OCI-LY7 (cell line): ENCODE measurements at regions not wholly inside any gene's neighbourhood (a gene's known extent, or its start where the extent isn't known, plus 50 kb on each side); places are given as distances from the start of the nearest gene placed in this dataset.

Experiments used
- BruUV-seq: library from RNA; stranded (reverse); fragments of 400-500 nt; replicated peaks from 2 replicates; lab custom pipeline; 2021; lab: Mats Ljungman, UMichigan
- CTCF ChIA-PET: fragments of 300-600 bp; sonication (Branson Sonifier 250); formaldehyde crosslinking; loops from one replicate; lab custom pipeline; 2022; ENCODE audit warnings: antibody characterized with exemption; ENCODE audit not compliant: unreplicated experiment; lab: Charles Lee
- POLR2A ChIA-PET: fragments of 300-600 bp; sonication (Branson Sonifier 250); formaldehyde crosslinking; loops from one replicate; lab custom pipeline; 2022; ENCODE audit warnings: antibody characterized with exemption; lab: Charles Lee
- DNase-seq: peaks from one replicate; pipeline ENCODE4 v3.0.0-alpha.2; 2015; ENCODE audit warnings: low spot score
- H2AFZ ChIP-seq: fragments of 200-600 bp; sonication (generic), shearing (Covaris generic); 2 replicates; pipeline ENCODE4 v1.6.1; 2014; ENCODE audit warnings: mild to moderate bottlenecking, antibody characterized with exemption, low read length, moderate library complexity
- H3K27ac ChIP-seq: fragments of 200-600 bp; sonication (generic); 2 replicates; pipeline ENCODE4 v1.5.1; 2014; ENCODE audit warnings: mixed run types, low read depth, mild to moderate bottlenecking, moderate library complexity, low read length, inconsistent platforms; ENCODE audit not compliant: poor library complexity, severe bottlenecking
- H3K36me3 ChIP-seq: fragments of 200-600 bp; sonication (generic); 2 replicates; pipeline ENCODE4 v1.6.1; 2014; ENCODE audit warnings: mild to moderate bottlenecking, antibody characterized with exemption, low read length, moderate library complexity, mixed read lengths; ENCODE audit not compliant: insufficient read depth
- H3K4me1 ChIP-seq: fragments of 200-600 bp; sonication (generic); 2 replicates; pipeline ENCODE4 v1.5.1; 2014; ENCODE audit warnings: mild to moderate bottlenecking, low read length; ENCODE audit not compliant: insufficient read depth, poor library complexity, severe bottlenecking
- H3K4me2 ChIP-seq: fragments of 200-600 bp; sonication (generic); 2 replicates; pipeline ENCODE4 v1.6.1; 2014; ENCODE audit warnings: mild to moderate bottlenecking, low read length
- H3K4me3 ChIP-seq: fragments of 200-600 bp; sonication (generic); 2 replicates; pipeline ENCODE4 v1.5.1; 2014; ENCODE audit warnings: mild to moderate bottlenecking, low read depth, low read length; ENCODE audit not compliant: poor library complexity, severe bottlenecking
- H3K79me2 ChIP-seq: fragments of 200-600 bp; sonication (generic); 2 replicates; pipeline ENCODE4 v1.6.1; 2016; ENCODE audit warnings: low read depth, mild to moderate bottlenecking, low read length, moderate library complexity, mixed read lengths; ENCODE audit not compliant: insufficient read depth
- H3K9me2 ChIP-seq: fragments of 200-600 bp; sonication (generic); 2 replicates; pipeline ENCODE4 v1.6.1; 2016; ENCODE audit warnings: mild to moderate bottlenecking, low read length, mixed read lengths; ENCODE audit not compliant: insufficient read depth
- H3K9me3 ChIP-seq: fragments of 200-600 bp; sonication (generic); 2 replicates; pipeline ENCODE4 v1.6.1; 2014; ENCODE audit warnings: mild to moderate bottlenecking, mixed run types, low read length, mixed read lengths
- H4K20me1 ChIP-seq: fragments of 200-600 bp; sonication (generic); 2 replicates; pipeline ENCODE4 v1.6.1; 2014; ENCODE audit warnings: mild to moderate bottlenecking, antibody characterized with exemption, low read length, moderate library complexity, mixed read lengths; ENCODE audit not compliant: insufficient read depth
- EZH2phosphoT487 ChIP-seq: fragments of 200-600 bp; sonication (generic); IDR thresholded peaks from 2 replicates; pipeline ENCODE4 v1.6.1; 2018; ENCODE audit warnings: low read depth, borderline replicate concordance, mild to moderate bottlenecking, mixed run types, antibody characterized with exemption, low read length, moderate library complexity, mixed read lengths
- intact Hi-C: fragments of 100-400 bp; cut with micrococcal nuclease; formaldehyde crosslinking; loops from one replicate; pipeline ENCODE4 v1.10.0; 2022; ENCODE audit not compliant: unreplicated experiment
- TF ChIP-seq, protein P1 (sequence below): fragments of 200-600 bp; sonication (generic); conservative IDR thresholded peaks from 2 replicates; pipeline ENCODE4 v1.5.1; 2014; ENCODE audit warnings: mild to moderate bottlenecking, antibody characterized with exemption, low read length, moderate library complexity, mixed read lengths

DNA sequence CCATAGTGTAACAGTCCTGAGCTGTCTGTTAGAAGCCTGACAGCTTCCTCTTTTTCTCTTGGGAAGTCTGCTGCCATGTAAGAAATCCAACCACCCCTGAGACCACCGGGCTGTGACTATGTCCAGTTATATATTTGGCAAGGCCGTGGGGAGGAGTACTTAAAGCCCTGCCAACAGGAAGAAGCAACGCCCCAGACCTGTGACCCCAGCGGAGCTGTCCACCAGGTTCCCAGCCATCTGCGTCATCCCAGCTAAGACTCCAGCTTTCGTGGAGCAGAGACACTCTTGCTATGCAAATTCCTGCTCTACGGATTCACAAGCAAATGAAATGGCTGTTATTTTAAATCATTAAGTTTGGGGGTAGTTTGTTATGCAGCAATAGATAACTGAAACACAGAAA, 417.3 kb downstream of the TLE4 start:
- Histone ChIP-seq H3K27ac (no peak overlapping the region), H3K9me2 (no peaks in the 10 kb centered on the region), H3K36me3 (no peaks in the 10 kb centered on the region), H4K20me1 (no peaks in the 10 kb centered on the region), H3K79me2 (no peaks in the 10 kb centered on the region), H3K4me2 (no peak overlapping the region), H3K4me1 (no peaks in the 10 kb centered on the region), H3K4me3 (no peak overlapping the region), H2AFZ (no peak overlapping the region), H3K9me3 (no peaks in the 10 kb centered on the region)
- CTCF ChIA-PET = no interaction called here
- POLR2A ChIA-PET = no interaction called here
- TF ChIP-seq, protein P1, sequence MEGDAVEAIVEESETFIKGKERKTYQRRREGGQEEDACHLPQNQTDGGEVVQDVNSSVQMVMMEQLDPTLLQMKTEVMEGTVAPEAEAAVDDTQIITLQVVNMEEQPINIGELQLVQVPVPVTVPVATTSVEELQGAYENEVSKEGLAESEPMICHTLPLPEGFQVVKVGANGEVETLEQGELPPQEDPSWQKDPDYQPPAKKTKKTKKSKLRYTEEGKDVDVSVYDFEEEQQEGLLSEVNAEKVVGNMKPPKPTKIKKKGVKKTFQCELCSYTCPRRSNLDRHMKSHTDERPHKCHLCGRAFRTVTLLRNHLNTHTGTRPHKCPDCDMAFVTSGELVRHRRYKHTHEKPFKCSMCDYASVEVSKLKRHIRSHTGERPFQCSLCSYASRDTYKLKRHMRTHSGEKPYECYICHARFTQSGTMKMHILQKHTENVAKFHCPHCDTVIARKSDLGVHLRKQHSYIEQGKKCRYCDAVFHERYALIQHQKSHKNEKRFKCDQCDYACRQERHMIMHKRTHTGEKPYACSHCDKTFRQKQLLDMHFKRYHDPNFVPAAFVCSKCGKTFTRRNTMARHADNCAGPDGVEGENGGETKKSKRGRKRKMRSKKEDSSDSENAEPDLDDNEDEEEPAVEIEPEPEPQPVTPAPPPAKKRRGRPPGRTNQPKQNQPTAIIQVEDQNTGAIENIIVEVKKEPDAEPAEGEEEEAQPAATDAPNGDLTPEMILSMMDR = no peak
- TF ChIP-seq EZH2phosphoT487 = no peak
- BruUV-seq = no TSS peak
- intact Hi-C loops = no loop called here
- no peak for DNase-seq

DNA sequence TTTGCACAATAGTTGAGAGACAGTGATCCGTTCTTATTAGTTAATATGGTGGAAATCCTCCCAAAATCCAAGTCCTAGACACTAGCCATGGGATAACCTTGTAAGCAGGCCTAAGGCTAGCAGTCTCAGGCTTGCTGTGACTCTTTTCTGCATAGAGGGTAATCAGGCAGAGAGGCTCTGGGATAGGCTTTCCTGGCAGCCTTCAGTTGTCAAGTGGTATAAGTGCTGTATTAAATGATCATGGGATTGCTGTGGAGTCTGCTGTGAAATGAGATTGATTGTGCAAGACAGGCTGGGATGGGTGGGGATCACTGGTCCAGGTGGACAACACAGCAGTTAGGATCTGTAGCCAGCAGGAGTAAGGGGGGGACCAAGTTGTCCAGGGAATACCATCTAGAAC, 416.4 kb downstream of the TLE4 start:
- intact Hi-C loops = no loop called here

DNA sequence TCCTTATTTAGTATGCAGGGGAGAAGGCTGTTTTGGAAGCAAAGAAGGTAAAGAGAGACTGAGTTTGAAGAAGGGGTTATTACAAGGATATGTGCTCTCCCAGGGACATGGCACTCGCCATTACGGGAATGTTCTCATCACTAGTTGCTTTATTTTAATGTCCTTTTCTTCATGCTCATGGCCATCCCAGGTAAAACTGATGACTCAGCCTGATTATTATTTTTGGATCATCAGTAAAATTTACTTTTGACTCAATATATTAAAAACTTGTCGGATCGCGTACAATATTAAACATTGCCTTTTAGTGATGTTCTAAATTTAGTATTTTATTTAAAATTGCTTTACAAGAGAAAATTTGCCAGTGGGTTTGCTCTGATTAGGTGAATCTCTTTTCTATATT, 414.7 kb downstream of the TLE4 start:
- Histone ChIP-seq H3K36me3 (no peaks in the 10 kb centered on the region), H3K4me1 (no peaks in the 10 kb centered on the region), H3K79me2 (no peaks in the 10 kb centered on the region), H3K9me2 (no peaks in the 10 kb centered on the region), H3K27ac (no peak overlapping the region), H3K4me2 (no peak overlapping the region), H3K9me3 (no peaks in the 10 kb centered on the region), H4K20me1 (no peaks in the 10 kb centered on the region), H2AFZ (no peak overlapping the region), H3K4me3 (no peak overlapping the region)
- intact Hi-C loops = no loop called here
- DNase-seq = no peak
- ChIA-PET CTCF (no interaction called here), POLR2A (no interaction called here)
- BruUV-seq = no TSS peak
- TF ChIP-seq, protein P1 = no peak
- no peak for TF ChIP-seq EZH2phosphoT487

More for the DNA sequence above, 416.4 kb downstream of the TLE4 start:
- Histone ChIP-seq H2AFZ (no peak overlapping the region), H3K79me2 (no peaks in the 10 kb centered on the region), H3K27ac (no peak overlapping the region), H3K9me2 (no peaks in the 10 kb centered on the region), H3K4me3 (no peak overlapping the region), H3K9me3 (no peaks in the 10 kb centered on the region), H3K36me3 (no peaks in the 10 kb centered on the region), H3K4me1 (no peaks in the 10 kb centered on the region), H4K20me1 (no peaks in the 10 kb centered on the region), H3K4me2 (no peak overlapping the region)
- BruUV-seq = no TSS peak
- no peak for TF ChIP-seq EZH2phosphoT487
- TF ChIP-seq, protein P1 = no peak
- ChIA-PET POLR2A (no interaction called here), CTCF (no interaction called here)
- no peak for DNase-seq
